Hepatocyte (in vitro differentiated cells): ENCODE measurements at regions not wholly inside any gene's neighbourhood (a gene's known extent, or its start where the extent isn't known, plus 50 kb on each side); places are given as distances from the start of the nearest gene placed in this dataset.

Source experiments
- DNase-seq: peaks from one replicate; pipeline ENCODE4 v3.0.0-alpha.2; 2016; ENCODE audit warnings: low spot score
- H2AFZ ChIP-seq: fragments of 200-600 bp; sonication (generic); 2 replicates; pipeline ENCODE4 v1.6.0; 2016; ENCODE audit warnings: antibody characterized with exemption, mild to moderate bottlenecking
- H3K27ac ChIP-seq: fragments of 200-600 bp; sonication (generic); 2 replicates; pipeline ENCODE4 v1.5.1; 2016; ENCODE audit warnings: mild to moderate bottlenecking
- H3K27me3 ChIP-seq: fragments of 200-600 bp; sonication (generic); 2 replicates; pipeline ENCODE4 v1.6.1; 2016
- H3K36me3 ChIP-seq: fragments of 200-600 bp; sonication (generic); replicated peaks from 2 replicates; pipeline ENCODE4 v1.5.1; 2016; ENCODE audit warnings: low read depth; ENCODE audit not compliant: insufficient read depth
- H3K4me1 ChIP-seq: fragments of 200-600 bp; sonication (generic); 2 replicates; pipeline ENCODE4 v1.5.1; 2016; ENCODE audit warnings: mild to moderate bottlenecking, moderate library complexity; ENCODE audit not compliant: insufficient read depth
- H3K4me2 ChIP-seq: fragments of 200-600 bp; sonication (generic); 2 replicates; pipeline ENCODE4 v1.6.0; 2016
- H3K4me3 ChIP-seq: fragments of 200-600 bp; sonication (generic); 2 replicates; pipeline ENCODE4 v1.5.1; 2016; ENCODE audit warnings: mild to moderate bottlenecking
- H3K79me2 ChIP-seq: fragments of 200-600 bp; sonication (generic); 2 replicates; pipeline ENCODE4 v1.6.0; 2017; ENCODE audit warnings: mild to moderate bottlenecking
- H3K9me2 ChIP-seq: fragments of 200-600 bp; sonication (generic); replicated peaks from 2 replicates; pipeline ENCODE4 v1.6.0; 2017; ENCODE audit warnings: mild to moderate bottlenecking; ENCODE audit not compliant: insufficient read depth
- H3K9me3 ChIP-seq: fragments of 200-600 bp; sonication (generic); 2 replicates; pipeline ENCODE4 v1.5.1; 2016; ENCODE audit warnings: low read depth, mild to moderate bottlenecking
- H4K20me1 ChIP-seq: fragments of 200-600 bp; sonication (generic); 2 replicates; pipeline ENCODE4 v1.6.0; 2016; ENCODE audit warnings: mild to moderate bottlenecking; ENCODE audit not compliant: insufficient read depth, poor library complexity, severe bottlenecking
- CTCF ChIP-seq: fragments of 200-600 bp; sonication (generic); IDR thresholded peaks from 2 replicates; pipeline ENCODE4 v1.5.1; 2016; ENCODE audit warnings: antibody characterized with exemption, mild to moderate bottlenecking; ENCODE audit not compliant: poor library complexity
- EZH2 ChIP-seq: fragments of 200-600 bp; sonication (generic); IDR thresholded peaks from 2 replicates; pipeline ENCODE4 v1.6.1; 2016; ENCODE audit warnings: antibody characterized with exemption, mild to moderate bottlenecking, borderline replicate concordance
- EZH2phosphoT487 ChIP-seq: fragments of 200-600 bp; sonication (generic); IDR thresholded peaks from one replicate; pipeline ENCODE4 v1.6.1; 2018; ENCODE audit warnings: antibody characterized with exemption, mild to moderate bottlenecking, low read depth, moderate library complexity; ENCODE audit not compliant: unreplicated experiment, severe bottlenecking
- WGBS: methylation state at CpG from one replicate; pipeline ENCODE4 v1.1.6; 2016; ENCODE audit warnings: low lambda C conversion rate; ENCODE audit errors: missing lambda C conversion rate; 5-methylcytosine and 5-hydroxymethylcytosine counted together

- Histone ChIP-seq H3K27ac (no peak overlapping the region), H3K4me1 (no peaks in the 10 kb centered on the region), H3K9me2 (no peaks in the 10 kb centered on the region), H4K20me1 (no peaks in the 10 kb centered on the region), H3K9me3 (no peaks in the 10 kb centered on the region), H3K27me3 (peaks cover 95% of the 10 kb centered on the region), H2AFZ (no peak overlapping the region), H3K4me2 (peak overlapping the region; percentile 74), H3K79me2 (no peaks in the 10 kb centered on the region), H3K4me3 (no peak overlapping the region), H3K36me3 (no peaks in the 10 kb centered on the region)
- no peak for DNase-seq
- TF ChIP-seq EZH2 (no peak), EZH2phosphoT487 (no peak), CTCF (no peak)
- WGBS = 40% methylated on average over 5 of the region's 6 CpGs
Measured at GRCh38 chr10:100670368-100670767, 75.0 kb upstream of the PAX2 start.

- no peak overlapping the region for H2AFZ ChIP-seq
Measured at GRCh38 chr10:100670828-100671479, 74.4 kb upstream of the PAX2 start.

GRCh38 chr10:100672199-100672598 lies 73.2 kb upstream of the PAX2 start:
- WGBS = 94% methylated on average over 3 of the region's 3 CpGs
- Histone ChIP-seq H3K4me2 (no peak overlapping the region), H3K4me3 (no peak overlapping the region), H3K27me3 (peaks cover 86% of the 10 kb centered on the region), H4K20me1 (no peaks in the 10 kb centered on the region), H3K79me2 (no peaks in the 10 kb centered on the region), H3K9me2 (no peaks in the 10 kb centered on the region), H3K4me1 (no peaks in the 10 kb centered on the region), H2AFZ (no peak overlapping the region), H3K9me3 (no peaks in the 10 kb centered on the region), H3K36me3 (no peaks in the 10 kb centered on the region), H3K27ac (no peak overlapping the region)
- no peak for DNase-seq
- no peak for TF ChIP-seq EZH2phosphoT487
- TF ChIP-seq CTCF = no peak
- no peak for TF ChIP-seq EZH2

More at GRCh38 chr10:100670828-100671479, 74.4 kb upstream of the PAX2 start:
- Histone ChIP-seq H3K27ac (no peak overlapping the region), H3K9me3 (no peaks in the 10 kb centered on the region), H3K4me1 (no peaks in the 10 kb centered on the region), H3K79me2 (no peaks in the 10 kb centered on the region), H3K27me3 (peaks cover 94% of the 10 kb centered on the region), H3K36me3 (no peaks in the 10 kb centered on the region), H3K4me3 (no peak overlapping the region), H3K4me2 (peak overlapping the region; percentile 74), H3K9me2 (no peaks in the 10 kb centered on the region), H4K20me1 (no peaks in the 10 kb centered on the region)
- TF ChIP-seq EZH2 (peak; percentile 94), CTCF (peak; percentile 57), EZH2phosphoT487 (peak; percentile 53)
- 3% methylated on average over 24 of the region's 54 CpGs for WGBS
- peak; percentile 61 for DNase-seq
